HG02610 (cell line): ENCODE measurements at regions not wholly inside any gene's neighbourhood (a gene's known extent, or its start where the extent isn't known, plus 50 kb on each side); places are given as distances from the start of the nearest gene placed in this dataset.

Source experiments
- ATAC-seq: cut with Tn5 transposase; IDR thresholded peaks from one replicate; pipeline ENCODE4 v1.9.1; 2021; ENCODE audit warnings: mild to moderate bottlenecking, moderate library complexity; ENCODE audit not compliant: unreplicated experiment

- no peak for ATAC-seq
Measured at GRCh38 chr13:78239714-78240113, 321.1 kb upstream of the EDNRB start.

DNA sequence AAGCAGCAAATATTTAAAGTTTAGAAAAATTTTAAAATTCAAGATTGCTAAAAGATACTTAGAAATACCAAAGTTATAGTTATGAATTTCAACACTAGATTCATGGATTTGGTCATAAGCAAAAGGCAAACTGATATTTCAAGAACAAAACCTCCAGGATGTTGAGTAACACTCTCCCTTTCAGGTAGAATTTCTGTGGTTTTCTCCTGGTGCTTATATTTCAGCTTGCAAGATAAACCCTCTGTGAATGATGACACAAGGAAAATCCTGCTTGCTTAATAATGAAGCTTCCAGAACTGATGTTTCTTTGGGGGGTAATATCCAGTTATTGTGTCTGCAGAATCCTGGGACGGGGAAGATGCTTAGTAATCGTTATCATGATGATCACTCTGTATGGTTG, 320.3 kb upstream of the EDNRB start:
- ATAC-seq = no peak

GRCh38 chr13:78228940-78229339, 310.3 kb upstream of the EDNRB start:
- no peak for ATAC-seq

GRCh38 chr13:78228211-78228610, 309.6 kb upstream of the EDNRB start:
- ATAC-seq = no peak

- ATAC-seq = no peak
Measured at GRCh38 chr13:78227709-78228108, 309.1 kb upstream of the EDNRB start.

DNA sequence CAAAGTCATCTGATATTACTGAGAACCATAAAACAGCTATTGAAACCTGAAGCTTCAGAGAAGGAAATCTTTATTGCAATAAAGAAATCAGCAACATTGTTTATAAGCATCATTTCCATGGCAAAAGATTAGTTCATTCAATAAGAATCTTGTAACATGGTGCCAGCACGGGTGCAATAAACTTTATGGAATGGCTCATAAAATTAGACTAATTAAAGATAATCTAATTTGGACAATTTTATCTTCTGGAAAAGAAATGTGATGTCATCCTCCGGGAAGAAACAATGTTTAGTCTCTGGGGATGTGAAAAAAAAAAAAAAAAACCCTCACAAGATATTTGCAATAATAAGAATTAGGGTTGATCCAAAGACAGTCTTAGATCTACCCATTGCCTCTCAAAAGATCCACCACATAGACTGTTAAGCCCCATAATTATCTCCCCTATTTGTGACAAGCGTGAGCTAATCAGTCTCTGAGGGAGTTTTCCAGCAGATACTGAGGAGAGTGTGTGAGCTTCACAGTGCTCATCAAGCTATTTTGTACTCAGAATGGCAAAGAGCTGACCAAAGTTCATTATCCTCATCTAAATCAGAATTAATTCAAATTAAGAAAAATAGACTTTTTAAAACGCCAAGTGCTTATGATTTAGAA, 297.0 kb upstream of the EDNRB start:
- no peak for ATAC-seq

DNA sequence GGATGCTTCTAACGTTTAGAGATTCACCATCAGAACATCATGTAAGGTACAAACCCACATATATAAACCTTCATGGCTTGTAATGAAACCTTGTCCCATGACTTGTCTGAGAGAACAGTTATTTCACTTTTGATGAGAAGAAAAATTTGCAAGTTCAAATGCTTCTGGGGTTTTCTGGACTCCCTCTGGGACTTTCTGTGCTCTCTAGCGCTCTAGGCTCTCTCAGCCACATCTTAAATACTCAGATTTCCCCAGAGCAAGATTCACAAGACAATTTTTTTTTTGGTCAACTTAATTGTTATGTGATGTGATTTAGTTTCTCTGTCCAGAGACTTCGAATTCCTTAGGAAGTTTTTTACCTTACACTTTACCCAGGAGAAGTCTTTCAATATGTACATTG, 282.8 kb upstream of the EDNRB start:
- peak; percentile 82 for ATAC-seq

DNA sequence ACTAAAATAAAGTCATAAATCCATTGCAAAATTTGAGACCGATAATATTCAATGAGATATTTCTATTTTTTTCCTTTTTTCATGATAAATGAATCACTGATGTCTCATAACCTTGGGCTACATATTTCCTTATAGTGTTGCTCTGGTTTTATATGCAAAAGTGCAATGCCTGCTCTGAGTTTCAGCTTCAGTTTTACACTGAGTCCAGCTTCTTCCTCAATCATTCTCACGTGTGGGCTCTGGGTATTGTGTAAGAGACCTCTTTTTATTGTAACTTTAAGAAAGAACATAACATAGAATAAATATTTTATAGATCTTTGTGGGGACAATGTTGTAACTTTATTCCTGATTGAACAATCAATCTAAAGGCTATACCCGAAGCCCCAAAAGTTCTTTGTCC, 280.2 kb upstream of the EDNRB start:
- no peak for ATAC-seq

- no peak for ATAC-seq
Measured at GRCh38 chr13:78198419-78198818, 279.8 kb upstream of the EDNRB start.

GRCh38 chr13:78197231-78197630, 278.6 kb upstream of the EDNRB start:
- peak; percentile 45 for ATAC-seq

GRCh38 chr13:78194904-78195639, 276.4 kb upstream of the EDNRB start:
- ATAC-seq = no peak

- peak; percentile 71 for ATAC-seq
Measured at GRCh38 chr13:78193846-78194245, 275.2 kb upstream of the EDNRB start.

- ATAC-seq = no peak
Measured at GRCh38 chr13:78192716-78193115, 274.1 kb upstream of the EDNRB start.

DNA sequence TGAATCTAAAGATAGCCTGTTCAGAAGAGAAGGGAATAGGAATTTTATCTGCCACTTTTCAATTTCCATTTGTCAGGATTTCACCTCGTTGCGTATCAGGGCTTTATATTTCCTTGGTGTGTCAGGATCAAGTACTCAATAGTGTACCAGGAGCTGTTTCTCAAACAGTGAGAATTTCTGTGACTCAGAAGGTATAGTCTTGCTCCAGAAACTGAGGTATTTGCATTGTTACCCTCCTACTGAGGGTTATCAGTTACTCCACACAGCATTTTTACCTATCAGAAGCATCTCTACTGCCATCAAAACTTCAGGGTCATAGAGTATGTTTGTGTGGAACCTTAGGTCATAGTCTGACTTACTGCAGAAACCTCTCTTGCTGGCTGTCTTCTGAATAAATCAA, 271.7 kb upstream of the EDNRB start:
- ATAC-seq = no peak

GRCh38 chr13:78187781-78188180, 269.1 kb upstream of the EDNRB start:
- no peak for ATAC-seq

- ATAC-seq = no peak
Measured at GRCh38 chr13:78185700-78186099, 267.1 kb upstream of the EDNRB start.

GRCh38 chr13:78183732-78184131, 265.1 kb upstream of the EDNRB start:
- ATAC-seq = no peak

DNA sequence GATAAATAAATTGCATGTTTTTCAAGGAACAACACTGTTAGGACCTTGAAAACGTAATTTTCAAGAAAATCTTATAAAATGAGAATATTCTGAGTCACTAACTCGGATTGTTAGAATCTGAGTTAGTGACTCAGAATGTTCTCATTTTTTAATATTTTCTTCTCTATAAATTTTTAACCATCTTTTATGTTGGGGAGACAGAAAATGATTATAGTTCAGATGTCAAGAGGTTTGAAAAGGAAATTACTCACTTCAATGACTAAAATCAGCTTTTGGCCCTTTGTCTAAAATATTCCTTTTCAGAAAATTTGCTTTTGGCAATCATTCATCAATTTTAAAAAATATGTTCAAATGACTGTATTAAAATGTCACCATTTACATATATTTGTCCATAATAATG, 264.2 kb upstream of the EDNRB start:
- ATAC-seq = no peak

DNA sequence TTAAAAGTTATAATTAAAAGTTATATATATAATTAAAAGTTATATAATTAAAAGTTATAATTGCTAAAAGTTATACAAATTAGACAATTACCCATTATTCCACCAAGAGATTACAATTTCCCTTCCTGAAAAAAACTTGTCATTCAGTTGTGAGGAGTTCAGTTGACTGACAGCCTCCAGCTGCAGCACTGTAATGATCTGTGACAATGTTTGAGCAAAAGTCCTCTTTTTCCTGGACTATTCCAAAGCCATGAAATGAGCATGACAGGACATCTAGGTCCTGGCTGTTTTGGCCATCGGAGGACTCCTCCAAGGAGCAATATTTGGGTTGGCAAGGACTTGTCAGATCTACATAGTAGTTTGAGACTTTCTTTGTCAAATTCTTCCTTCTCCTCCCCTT, 258.7 kb upstream of the EDNRB start:
- no peak for ATAC-seq

DNA sequence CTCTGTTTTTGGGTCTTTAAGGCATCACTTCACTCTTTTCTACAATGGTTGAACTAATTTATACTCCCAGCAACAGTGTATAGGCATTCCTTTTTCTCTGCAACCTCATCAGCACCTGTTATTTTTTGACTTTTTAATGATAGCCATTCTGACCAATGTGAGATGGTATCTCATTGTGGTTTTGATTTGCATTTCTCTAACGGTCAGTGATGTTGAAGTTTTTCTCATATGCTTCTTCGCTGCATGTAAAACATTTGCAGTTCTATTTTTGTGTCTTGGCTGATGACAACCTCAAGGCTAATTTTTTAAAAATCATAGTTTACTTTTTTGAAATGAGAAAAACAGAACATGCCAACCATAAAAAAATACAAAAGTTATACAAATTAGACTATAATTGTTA, 258.2 kb upstream of the EDNRB start:
- ATAC-seq = no peak

- no peak for ATAC-seq
Measured at GRCh38 chr13:78169386-78169785, 250.8 kb upstream of the EDNRB start.

DNA sequence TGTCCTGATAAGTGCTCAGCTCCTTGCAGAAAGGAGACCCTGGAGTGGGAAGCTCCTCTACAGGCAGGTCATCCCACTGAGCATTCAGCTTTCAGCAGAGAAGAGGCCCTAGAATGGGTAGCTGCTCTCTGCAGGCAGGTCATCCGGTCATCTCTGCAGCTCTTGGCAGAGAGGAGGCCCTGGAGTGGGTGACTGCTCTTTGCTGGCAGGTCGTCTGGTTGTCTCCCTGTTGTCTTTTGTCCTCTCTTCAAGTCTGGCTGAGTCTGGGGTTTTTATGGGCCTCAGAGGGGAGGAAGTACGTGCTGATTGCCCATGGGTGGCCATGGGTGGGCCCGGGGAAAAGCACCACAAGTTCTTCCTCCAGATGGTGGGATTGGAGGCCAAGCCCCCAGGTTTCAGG, 250.3 kb upstream of the EDNRB start:
- no peak for ATAC-seq

- no peak for ATAC-seq
Measured at GRCh38 chr13:78161266-78161665, 242.6 kb upstream of the EDNRB start.
